ENCODE measurements at regions not wholly inside any gene's neighbourhood (a gene's known extent, or its start where the extent isn't known, plus 50 kb on each side); places are given as distances from the start of the nearest gene placed in this dataset.

DNA sequence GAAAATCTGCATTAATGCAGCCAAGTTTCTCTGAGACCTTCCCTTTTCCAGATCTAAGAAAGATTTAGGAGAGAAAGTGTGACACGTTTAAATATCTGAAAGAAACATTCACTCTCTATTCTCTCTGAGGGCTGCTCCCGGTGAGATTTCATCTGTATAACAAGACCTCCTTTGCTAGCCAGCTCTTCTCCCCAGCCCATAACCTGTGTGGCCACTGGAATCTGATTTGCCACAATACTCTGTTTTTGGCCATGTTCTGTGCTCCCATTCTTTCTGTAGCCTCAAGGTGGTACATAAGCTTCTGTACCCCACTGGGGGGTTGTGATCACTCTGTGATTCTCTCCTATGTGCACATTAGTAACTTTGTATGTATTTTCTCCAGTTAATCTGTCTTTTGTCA lies 291.0 kb upstream of the SEMA6A start:
- Histone ChIP-seq H3K4me3 (no peak overlapping the region), H3K27ac (replicated peaks) (no peak overlapping the region), H3K4me1 (no peaks in the 10 kb centered on the region), H3K36me3 (no peaks in the 10 kb centered on the region), H3K27me3 (ENCODE audit: low read depth) (no peaks in the 10 kb centered on the region), H3K9me3 (replicated peaks) (peaks cover 8% of the 10 kb centered on the region)
- TF ChIP-seq, protein P1, sequence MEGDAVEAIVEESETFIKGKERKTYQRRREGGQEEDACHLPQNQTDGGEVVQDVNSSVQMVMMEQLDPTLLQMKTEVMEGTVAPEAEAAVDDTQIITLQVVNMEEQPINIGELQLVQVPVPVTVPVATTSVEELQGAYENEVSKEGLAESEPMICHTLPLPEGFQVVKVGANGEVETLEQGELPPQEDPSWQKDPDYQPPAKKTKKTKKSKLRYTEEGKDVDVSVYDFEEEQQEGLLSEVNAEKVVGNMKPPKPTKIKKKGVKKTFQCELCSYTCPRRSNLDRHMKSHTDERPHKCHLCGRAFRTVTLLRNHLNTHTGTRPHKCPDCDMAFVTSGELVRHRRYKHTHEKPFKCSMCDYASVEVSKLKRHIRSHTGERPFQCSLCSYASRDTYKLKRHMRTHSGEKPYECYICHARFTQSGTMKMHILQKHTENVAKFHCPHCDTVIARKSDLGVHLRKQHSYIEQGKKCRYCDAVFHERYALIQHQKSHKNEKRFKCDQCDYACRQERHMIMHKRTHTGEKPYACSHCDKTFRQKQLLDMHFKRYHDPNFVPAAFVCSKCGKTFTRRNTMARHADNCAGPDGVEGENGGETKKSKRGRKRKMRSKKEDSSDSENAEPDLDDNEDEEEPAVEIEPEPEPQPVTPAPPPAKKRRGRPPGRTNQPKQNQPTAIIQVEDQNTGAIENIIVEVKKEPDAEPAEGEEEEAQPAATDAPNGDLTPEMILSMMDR (IDR thresholded peaks at IDR 0.05; ENCODE audit: borderline replicate concordance) = no peak
- intact Hi-C loops (cut with micrococcal nuclease) = no loop called here
- DNase-seq = no peak

DNA sequence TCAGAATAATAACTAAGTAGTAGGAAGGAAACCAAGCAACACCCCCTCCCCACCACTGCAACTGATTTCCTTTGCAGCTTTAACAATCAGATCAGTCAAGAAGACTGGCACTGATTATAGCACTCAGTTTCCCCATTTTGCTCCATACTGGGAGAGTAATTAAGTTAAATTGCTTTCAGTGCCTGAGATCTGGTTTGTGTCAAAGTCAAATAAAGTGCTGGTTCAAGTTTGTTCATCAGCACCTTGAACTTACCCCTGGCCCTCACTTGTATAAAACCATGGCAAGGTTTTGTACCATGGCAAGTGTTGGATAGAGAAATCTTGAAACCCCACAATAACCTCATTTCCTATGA lies 290.2 kb upstream of the SEMA6A start:
- intact Hi-C loops (cut with micrococcal nuclease) = no loop called here
- no peak overlapping the region for H3K27ac ChIP-seq (replicated peaks)
- TF ChIP-seq, protein P1 (IDR thresholded peaks at IDR 0.05; ENCODE audit: borderline replicate concordance) = no peak

GRCh38 chr5:116864157-116864837 lies 289.7 kb upstream of the SEMA6A start:
- H3K9me3 ChIP-seq (replicated peaks) = peaks cover 4% of the 10 kb centered on the region
- H3K4me3 ChIP-seq = no peak overlapping the region
- TF ChIP-seq, protein P1 (IDR thresholded peaks at IDR 0.05; ENCODE audit: borderline replicate concordance) = no peak
- H3K4me1 ChIP-seq = no peaks in the 10 kb centered on the region
- intact Hi-C loops (cut with micrococcal nuclease) = no loop called here
- H3K27ac ChIP-seq (replicated peaks) = no peak overlapping the region
- no peaks in the 10 kb centered on the region for H3K27me3 ChIP-seq (ENCODE audit: low read depth)
- H3K36me3 ChIP-seq = no peaks in the 10 kb centered on the region
- DNase-seq = no peak

More for the DNA sequence above, 290.2 kb upstream of the SEMA6A start:
- no peak for DNase-seq
- no peaks in the 10 kb centered on the region for H3K36me3 ChIP-seq
- H3K27me3 ChIP-seq (ENCODE audit: low read depth) = no peaks in the 10 kb centered on the region
- peaks cover 8% of the 10 kb centered on the region for H3K9me3 ChIP-seq (replicated peaks)
- H3K4me1 ChIP-seq = no peaks in the 10 kb centered on the region
- H3K4me3 ChIP-seq = no peak overlapping the region

- Histone ChIP-seq H3K9me3 (replicated peaks) (no peaks in the 10 kb centered on the region), H3K4me1 (no peaks in the 10 kb centered on the region), H3K27ac (replicated peaks) (no peak overlapping the region), H3K4me3 (no peak overlapping the region), H3K27me3 (ENCODE audit: low read depth) (no peaks in the 10 kb centered on the region), H3K36me3 (no peaks in the 10 kb centered on the region)
- TF ChIP-seq, protein P1 (IDR thresholded peaks at IDR 0.05; ENCODE audit: borderline replicate concordance) = no peak
- intact Hi-C loops (cut with micrococcal nuclease) = no loop called here
- no peak for DNase-seq
These were observed 288.2 kb upstream of the SEMA6A start for GRCh38 chr5:116862632-116863455.

DNA sequence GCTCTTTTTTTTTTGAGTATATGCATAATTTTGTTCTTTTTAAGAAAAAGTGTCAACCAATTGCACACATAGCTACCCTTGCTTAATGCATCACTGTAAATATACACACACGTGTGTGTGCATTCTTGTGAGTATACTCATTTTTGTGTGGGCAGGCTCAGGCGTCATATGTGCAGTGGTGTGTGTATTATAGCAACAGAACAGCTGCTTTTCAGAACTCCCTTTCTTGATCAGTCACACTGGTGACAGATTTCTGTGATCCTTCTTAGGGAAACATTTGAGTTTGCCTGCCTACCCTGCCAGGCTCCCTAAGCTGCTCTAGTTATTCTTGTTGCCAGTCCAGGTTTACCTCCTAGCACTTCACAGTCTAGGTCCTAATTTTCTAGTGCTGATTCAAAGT lies 287.0 kb upstream of the SEMA6A start:
- DNase-seq = no peak
- no peaks in the 10 kb centered on the region for H3K9me3 ChIP-seq (replicated peaks)
- intact Hi-C loops (cut with micrococcal nuclease) = no loop called here
- TF ChIP-seq, protein P1 (IDR thresholded peaks at IDR 0.05; ENCODE audit: borderline replicate concordance) = no peak
- no peaks in the 10 kb centered on the region for H3K4me1 ChIP-seq
- H3K27me3 ChIP-seq (ENCODE audit: low read depth) = no peaks in the 10 kb centered on the region
- no peak overlapping the region for H3K4me3 ChIP-seq
- no peaks in the 10 kb centered on the region for H3K36me3 ChIP-seq
- H3K27ac ChIP-seq (replicated peaks) = no peak overlapping the region

All from left ventricle myocardium inferior (tissue), 1 donor.